Caco-2 (cell line): ENCODE measurements at regions not wholly inside any gene's neighbourhood (a gene's known extent, or its start where the extent isn't known, plus 50 kb on each side); places are given as distances from the start of the nearest gene placed in this dataset.

Experiments
- BruUV-seq: library from RNA; stranded (reverse); fragments of 400-500 nt; replicated peaks from 2 replicates; lab custom pipeline; 2021; lab: Mats Ljungman, UMichigan
- CTCF ChIA-PET: fragments of 300-600 bp; sonication (Branson Sonifier 250); formaldehyde crosslinking; loops from one replicate; lab custom pipeline; 2022; ENCODE audit warnings: antibody characterized with exemption; lab: Charles Lee
- POLR2A ChIA-PET: fragments of 300-600 bp; sonication (Branson Sonifier 250); formaldehyde crosslinking; loops from one replicate; lab custom pipeline; 2022; ENCODE audit warnings: antibody characterized with exemption; lab: Charles Lee
- DNase-seq, 2 experiments: peaks; one replicate each; pipeline versions ENCODE4 v3.0.0 to v3.0.0-alpha.2; 2020 to 2022
- H3K27me3 ChIP-seq: replicated peaks from 2 replicates; pipeline ENCODE4 v1.6.0; 2011; ENCODE audit warnings: low read length; ENCODE audit not compliant: control insufficient read depth, insufficient read depth
- H3K36me3 ChIP-seq: 2 replicates; pipeline ENCODE4 v1.5.1; 2011; ENCODE audit warnings: low read length; ENCODE audit not compliant: control insufficient read depth, insufficient read depth
- H3K4me1 ChIP-seq: fragments of 250-450 bp; sonication (Bioruptor Pico); 2 replicates; pipeline ENCODE4 v1.5.1; 2020; ENCODE audit warnings: mild to moderate bottlenecking
- H3K4me3 ChIP-seq: 2 replicates; pipeline ENCODE4 v1.5.1; 2011; ENCODE audit warnings: low read depth, mild to moderate bottlenecking, control low read depth, low read length
- H3K9me3 ChIP-seq: fragments of 250-450 bp; sonication (Bioruptor Pico); 2 replicates; pipeline ENCODE4 v1.5.1; 2020; ENCODE audit warnings: mild to moderate bottlenecking, moderate library complexity
- H3K27ac Mint-ChIP-seq: one replicate; pipeline ENCODE4 v1.8.0; 2022; ENCODE audit warnings: mixed read lengths; ENCODE audit not compliant: unreplicated experiment
- H3K27me3 Mint-ChIP-seq: one replicate; pipeline ENCODE4 v1.8.0; 2022; ENCODE audit warnings: mixed read lengths; ENCODE audit not compliant: insufficient read depth, unreplicated experiment
- H3K36me3 Mint-ChIP-seq: one replicate; pipeline ENCODE4 v1.8.0; 2022; ENCODE audit warnings: mild to moderate bottlenecking, mixed read lengths; ENCODE audit not compliant: insufficient read depth, unreplicated experiment
- H3K4me1 Mint-ChIP-seq: one replicate; pipeline ENCODE4 v1.8.0; 2022; ENCODE audit warnings: low read depth, mixed read lengths; ENCODE audit not compliant: unreplicated experiment
- H3K4me3 Mint-ChIP-seq: one replicate; pipeline ENCODE4 v1.8.0; 2022; ENCODE audit warnings: mild to moderate bottlenecking, moderate library complexity, mixed read lengths; ENCODE audit not compliant: unreplicated experiment
- H3K9me3 Mint-ChIP-seq: one replicate; pipeline ENCODE4 v1.8.0; 2022; ENCODE audit warnings: mixed read lengths; ENCODE audit not compliant: unreplicated experiment
- intact Hi-C: fragments of 100-400 bp; cut with micrococcal nuclease; formaldehyde crosslinking; loops from one replicate; pipeline ENCODE4 v1.10.0; 2022; ENCODE audit not compliant: unreplicated experiment
- TF ChIP-seq, protein P1 (sequence below), 2 experiments: fragments of 200-600 bp in 1 of 2; IDR thresholded peaks; 1 replicate in 1 of 2; 2 replicates in 1 of 2; pipeline versions ENCODE4 v1.5.1 to v1.8.0; 2011 to 2022; ENCODE audit warnings: antibody characterized with exemption in 1 of 2, control low read depth in 1 of 2, inconsistent platforms in 1 of 2, low read depth in 1 of 2, low read length in 1 of 2, mild to moderate bottlenecking in 1 of 2, moderate library complexity in 1 of 2; ENCODE audit not compliant: insufficient read depth in 1 of 2, severe bottlenecking in 1 of 2, unreplicated experiment in 1 of 2

DNA sequence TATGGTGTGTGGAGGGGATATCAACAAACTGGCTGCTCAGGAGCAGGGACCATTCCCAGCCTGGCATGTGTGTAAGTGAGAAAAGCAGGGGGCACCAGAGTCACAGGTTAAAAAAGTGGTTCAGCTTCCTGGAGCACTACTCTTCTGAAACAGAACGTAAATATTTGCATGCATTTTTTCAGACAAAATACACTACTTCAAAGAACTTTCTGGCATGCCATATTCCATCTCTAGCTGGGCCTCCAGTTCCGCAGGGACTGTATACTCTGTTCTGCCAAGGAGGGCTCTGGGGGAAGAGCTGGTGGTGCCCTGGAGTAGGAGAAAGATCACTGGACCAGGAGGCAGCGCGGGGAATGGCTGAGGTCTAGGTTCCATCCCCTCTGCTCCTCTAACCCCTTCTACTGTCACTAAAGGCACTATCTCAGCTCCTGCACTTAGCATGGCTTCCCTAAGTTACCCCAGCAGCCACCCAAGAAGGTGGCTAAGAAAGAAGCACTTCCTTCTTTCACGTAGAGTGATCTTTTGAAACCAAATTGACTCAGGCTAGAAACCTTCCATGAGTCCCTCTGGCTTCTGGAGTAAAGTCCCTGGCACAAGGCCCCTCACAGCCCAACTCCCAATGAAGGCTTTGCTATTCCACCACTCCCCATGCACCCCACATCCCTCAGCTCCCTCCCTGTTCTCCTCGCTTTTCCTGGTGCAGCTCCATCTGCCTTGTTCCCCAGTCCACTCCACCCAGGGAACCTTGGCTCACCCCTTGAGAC, 57.6 kb upstream of the CABLES1 start:
- H3K4me1 ChIP-seq: peaks cover 9% of the 10 kb centered on the region
- H3K36me3 ChIP-seq: no peaks in the 10 kb centered on the region
- DNase-seq: peak; percentile 77 to 81
- Mint-ChIP-seq H3K27ac (peak overlapping the region; percentile 50), H3K36me3 (peaks cover 4% of the 10 kb centered on the region), H3K9me3 (no peaks in the 10 kb centered on the region), H3K4me1 (peaks cover 19% of the 10 kb centered on the region), H3K4me3 (peak overlapping the region; percentile 7), H3K27me3 (no peaks in the 10 kb centered on the region)
- TF ChIP-seq, protein P1, sequence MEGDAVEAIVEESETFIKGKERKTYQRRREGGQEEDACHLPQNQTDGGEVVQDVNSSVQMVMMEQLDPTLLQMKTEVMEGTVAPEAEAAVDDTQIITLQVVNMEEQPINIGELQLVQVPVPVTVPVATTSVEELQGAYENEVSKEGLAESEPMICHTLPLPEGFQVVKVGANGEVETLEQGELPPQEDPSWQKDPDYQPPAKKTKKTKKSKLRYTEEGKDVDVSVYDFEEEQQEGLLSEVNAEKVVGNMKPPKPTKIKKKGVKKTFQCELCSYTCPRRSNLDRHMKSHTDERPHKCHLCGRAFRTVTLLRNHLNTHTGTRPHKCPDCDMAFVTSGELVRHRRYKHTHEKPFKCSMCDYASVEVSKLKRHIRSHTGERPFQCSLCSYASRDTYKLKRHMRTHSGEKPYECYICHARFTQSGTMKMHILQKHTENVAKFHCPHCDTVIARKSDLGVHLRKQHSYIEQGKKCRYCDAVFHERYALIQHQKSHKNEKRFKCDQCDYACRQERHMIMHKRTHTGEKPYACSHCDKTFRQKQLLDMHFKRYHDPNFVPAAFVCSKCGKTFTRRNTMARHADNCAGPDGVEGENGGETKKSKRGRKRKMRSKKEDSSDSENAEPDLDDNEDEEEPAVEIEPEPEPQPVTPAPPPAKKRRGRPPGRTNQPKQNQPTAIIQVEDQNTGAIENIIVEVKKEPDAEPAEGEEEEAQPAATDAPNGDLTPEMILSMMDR (IDR thresholded peaks at IDR 0.05; ENCODE audit: insufficient read depth in 1 of 2, low read depth in 1 of 2, low read length in 1 of 2, severe bottlenecking in 1 of 2, unreplicated experiment in 1 of 2): peak; percentile 45 to 70
- BruUV-seq: no TSS peak
- H3K27me3 ChIP-seq: no peaks in the 10 kb centered on the region
- H3K9me3 ChIP-seq: no peaks in the 10 kb centered on the region
- CTCF ChIA-PET: interaction anchor here (0.6 to 1.6 kb wide), 8 partner anchors 22 to 301 kb away, joined by 3 to 11 read pairs (median 5); no protein-coding TSS in a partner anchor
- intact Hi-C loops: loop anchor here (1.0 to 10.0 kb wide), 5 partner anchors 22 to 335 kb away; no protein-coding TSS in a partner anchor
- POLR2A ChIA-PET: interaction anchor here (0.5 to 1.8 kb wide), 3 partner anchors 24 to 145 kb away, joined by 4 to 6 read pairs (median 5); partner anchors contain the start of gene RBBP8
- no peak overlapping the region for H3K4me3 ChIP-seq

DNA sequence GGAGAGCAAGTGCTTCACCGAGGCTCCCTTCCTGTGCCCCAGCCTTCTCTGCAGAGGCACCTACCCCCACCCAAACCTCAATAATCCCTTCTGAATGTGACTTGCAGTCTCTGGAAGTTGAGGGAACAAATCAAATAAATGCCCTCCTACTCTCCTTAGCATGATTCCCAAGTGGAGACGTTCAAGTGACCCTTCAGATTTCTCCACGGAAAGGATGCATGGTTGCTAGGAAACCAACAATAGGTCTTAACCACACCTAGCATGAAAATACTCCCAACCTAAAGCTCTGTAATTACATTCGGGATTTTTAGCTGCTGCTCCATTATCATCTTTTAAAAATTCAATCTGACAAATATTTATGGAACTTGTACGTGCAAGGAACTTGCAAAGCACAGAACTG, 50.2 kb upstream of the CABLES1 start:
- intact Hi-C loops: no loop called here
- Histone ChIP-seq H3K36me3 (no peaks in the 10 kb centered on the region), H3K4me1 (no peaks in the 10 kb centered on the region), H3K27me3 (no peaks in the 10 kb centered on the region), H3K4me3 (no peak overlapping the region), H3K9me3 (no peaks in the 10 kb centered on the region)
- H3K36me3 Mint-ChIP-seq: peaks cover 4% of the 10 kb centered on the region
- POLR2A ChIA-PET: no interaction called here
- no peak for DNase-seq
- H3K4me3 Mint-ChIP-seq: no peak overlapping the region
- H3K9me3 Mint-ChIP-seq: no peaks in the 10 kb centered on the region
- peaks cover 15% of the 10 kb centered on the region for H3K4me1 Mint-ChIP-seq
- CTCF ChIA-PET: no interaction called here
- no peaks in the 10 kb centered on the region for H3K27me3 Mint-ChIP-seq
- BruUV-seq: no TSS peak
- TF ChIP-seq, protein P1 (IDR thresholded peaks at IDR 0.05; ENCODE audit: insufficient read depth in 1 of 2, low read depth in 1 of 2, low read length in 1 of 2, severe bottlenecking in 1 of 2, unreplicated experiment in 1 of 2): no peak
- H3K27ac Mint-ChIP-seq: no peak overlapping the region
